Activated naive CD8-positive, alpha-beta T cell treated with anti-CD3 and anti-CD28 coated beads, Interleukin-2, amount 10 ng/mL, durations not matched to agents 7 days and 5 days (primary cell): ENCODE measurements at regions not wholly inside any gene's neighbourhood (a gene's known extent, or its start where the extent isn't known, plus 50 kb on each side); places are given as distances from the start of the nearest gene placed in this dataset.

ENCODE experiments used
- ATAC-seq: fragments of 150-1000 bp; cut with Tn5 transposase; one replicate; pipeline ENCODE4 v1.10.0; 2021; ENCODE audit warnings: low read depth, moderate library complexity
- POLR2A ChIA-PET: fragments of 350-600 bp; sonication (Branson Sonifier 250); formaldehyde crosslinking; loops from one replicate; lab custom pipeline; 2021; ENCODE audit warnings: antibody characterized with exemption; lab: Charles Lee
- DNase-seq: peaks from one replicate; pipeline ENCODE4 v3.0.0; 2021
- H3K27ac Mint-ChIP-seq: one replicate; pipeline ENCODE4 v1.8.0; 2022; ENCODE audit warnings: mild to moderate bottlenecking, mixed read lengths
- H3K27me3 Mint-ChIP-seq: one replicate; pipeline ENCODE4 v1.8.0; 2022; ENCODE audit warnings: mild to moderate bottlenecking, moderate library complexity, mixed read lengths
- H3K36me3 Mint-ChIP-seq: one replicate; pipeline ENCODE4 v1.8.0; 2021; ENCODE audit warnings: mild to moderate bottlenecking, mixed read lengths
- H3K4me1 Mint-ChIP-seq: one replicate; pipeline ENCODE4 v1.8.0; 2021; ENCODE audit warnings: mixed read lengths
- H3K4me3 Mint-ChIP-seq: one replicate; pipeline ENCODE4 v1.8.0; 2022; ENCODE audit warnings: mild to moderate bottlenecking, moderate library complexity, mixed read lengths
- H3K9me3 Mint-ChIP-seq: one replicate; pipeline ENCODE4 v1.8.0; 2021; ENCODE audit warnings: mixed read lengths

- H3K36me3 Mint-ChIP-seq, result no peaks in the 10 kb centered on the region
- H3K27ac Mint-ChIP-seq, result no peak overlapping the region
- H3K4me1 Mint-ChIP-seq, result no peaks in the 10 kb centered on the region
- POLR2A ChIA-PET, result no interaction called here
- no peaks in the 10 kb centered on the region for H3K27me3 Mint-ChIP-seq
- ATAC-seq (no peak), DNase-seq (no peak)
- H3K4me3 Mint-ChIP-seq, result no peak overlapping the region
- no peaks in the 10 kb centered on the region for H3K9me3 Mint-ChIP-seq
These were observed 945.5 kb upstream of the AGA start for GRCh38 chr4:178387756-178388155.

DNA sequence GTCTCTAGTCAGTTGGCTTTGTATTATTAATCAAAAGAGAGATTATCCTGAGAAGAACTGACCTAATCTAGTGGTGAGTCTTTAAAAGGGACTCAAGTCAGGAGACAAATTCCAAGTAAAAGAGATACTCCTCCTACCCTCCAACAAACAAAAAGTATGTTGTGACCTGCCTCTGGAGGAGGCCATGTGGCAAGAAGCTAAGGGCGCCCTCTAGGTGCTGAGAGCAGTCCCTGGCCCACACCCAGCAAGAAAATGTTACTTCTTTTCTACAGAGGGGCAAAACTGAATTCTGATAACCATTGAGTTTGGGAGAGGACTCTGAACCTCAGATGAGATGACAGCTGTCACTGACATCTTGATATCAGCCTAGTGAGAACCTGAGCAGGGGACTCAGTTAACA, 953.6 kb upstream of the AGA start:
- peaks cover 4% of the 10 kb centered on the region for H3K9me3 Mint-ChIP-seq
- H3K36me3 Mint-ChIP-seq, result no peaks in the 10 kb centered on the region
- ATAC-seq, result no peak
- no peaks in the 10 kb centered on the region for H3K4me1 Mint-ChIP-seq
- POLR2A ChIA-PET, result no interaction called here
- H3K27me3 Mint-ChIP-seq, result no peaks in the 10 kb centered on the region
- DNase-seq, result no peak
- H3K4me3 Mint-ChIP-seq, result no peak overlapping the region
- H3K27ac Mint-ChIP-seq, result no peak overlapping the region

DNA sequence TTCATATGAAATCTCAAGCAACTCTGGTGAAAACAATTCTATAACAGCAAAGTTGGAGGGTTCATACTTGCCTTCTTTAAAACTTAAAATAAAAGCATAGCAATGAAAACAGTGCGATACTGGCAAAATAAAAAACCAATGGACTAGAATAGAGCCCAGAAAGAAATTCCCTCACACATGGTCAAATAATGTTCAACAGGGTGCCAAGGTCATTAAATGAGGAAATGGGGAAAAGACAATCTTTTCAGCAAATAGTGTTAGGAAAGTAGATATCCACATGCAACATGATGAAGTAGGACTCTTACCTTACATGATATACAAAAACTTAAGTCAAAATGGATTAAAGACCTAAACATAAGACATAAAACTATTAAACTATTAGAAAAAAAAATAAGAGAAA, 970.2 kb upstream of the AGA start:
- Mint-ChIP-seq H3K27ac (no peak overlapping the region), H3K4me1 (no peaks in the 10 kb centered on the region), H3K4me3 (no peak overlapping the region), H3K9me3 (no peaks in the 10 kb centered on the region), H3K36me3 (no peaks in the 10 kb centered on the region), H3K27me3 (no peaks in the 10 kb centered on the region)
- POLR2A ChIA-PET, result no interaction called here
- DNase-seq (no peak), ATAC-seq (no peak)

DNA sequence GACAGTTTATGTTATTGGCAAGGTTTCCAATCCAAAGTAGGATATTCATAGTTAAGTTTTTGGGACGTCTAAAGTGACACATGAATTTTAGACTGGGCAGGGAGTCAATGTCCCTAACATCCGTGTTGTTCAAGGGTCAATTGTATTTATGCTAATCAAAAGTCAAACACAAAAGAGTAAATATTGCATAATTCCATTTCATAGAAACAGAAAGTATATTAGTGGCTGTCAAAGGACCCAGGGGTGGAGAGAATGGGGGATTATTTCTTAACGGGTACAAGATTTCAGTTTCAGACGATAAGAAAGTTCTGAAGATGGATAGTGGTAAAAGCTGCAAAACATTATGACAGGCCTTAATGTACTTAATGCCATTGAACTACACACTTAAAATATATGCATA, 971.8 kb upstream of the AGA start:
- Mint-ChIP-seq H3K4me3 (no peak overlapping the region), H3K27me3 (no peaks in the 10 kb centered on the region), H3K27ac (no peak overlapping the region), H3K36me3 (no peaks in the 10 kb centered on the region), H3K9me3 (no peaks in the 10 kb centered on the region), H3K4me1 (no peaks in the 10 kb centered on the region)
- DNase-seq (no peak), ATAC-seq (no peak)
- POLR2A ChIA-PET, result no interaction called here

- DNase-seq (no peak), ATAC-seq (no peak)
- Mint-ChIP-seq H3K4me1 (no peaks in the 10 kb centered on the region), H3K36me3 (no peaks in the 10 kb centered on the region), H3K9me3 (no peaks in the 10 kb centered on the region), H3K27me3 (no peaks in the 10 kb centered on the region), H3K27ac (no peak overlapping the region), H3K4me3 (no peak overlapping the region)
- POLR2A ChIA-PET, result no interaction called here
These were observed 972.7 kb upstream of the AGA start for GRCh38 chr4:178414881-178415446.

DNA sequence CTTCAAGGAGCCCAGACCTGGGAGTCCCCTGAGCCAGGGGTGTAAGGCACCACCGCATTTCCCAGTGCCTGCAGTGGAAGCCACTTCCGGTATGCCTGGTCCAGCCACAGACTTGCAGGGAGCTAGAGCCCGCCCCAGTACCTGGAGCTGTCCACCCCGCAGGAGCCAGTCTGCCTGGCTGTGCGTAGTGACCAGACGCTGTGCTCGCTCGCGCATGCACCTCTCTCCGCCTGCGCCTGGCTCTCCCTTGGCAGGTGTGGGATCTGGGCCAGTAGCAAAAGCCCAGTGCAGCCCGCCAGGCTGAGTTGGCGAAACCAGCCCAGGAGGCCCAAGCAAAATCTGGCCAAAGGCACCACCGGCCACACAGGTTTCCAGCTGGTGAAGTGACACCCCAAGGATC, 973.7 kb upstream of the AGA start:
- no peaks in the 10 kb centered on the region for H3K36me3 Mint-ChIP-seq
- DNase-seq, result no peak
- no peak for ATAC-seq
- POLR2A ChIA-PET, result no interaction called here
- no peak overlapping the region for H3K27ac Mint-ChIP-seq
- no peak overlapping the region for H3K4me3 Mint-ChIP-seq
- no peaks in the 10 kb centered on the region for H3K9me3 Mint-ChIP-seq
- no peaks in the 10 kb centered on the region for H3K4me1 Mint-ChIP-seq
- H3K27me3 Mint-ChIP-seq, result no peaks in the 10 kb centered on the region

- Mint-ChIP-seq H3K36me3 (no peaks in the 10 kb centered on the region), H3K27ac (no peak overlapping the region), H3K9me3 (no peaks in the 10 kb centered on the region), H3K4me1 (no peaks in the 10 kb centered on the region), H3K27me3 (no peaks in the 10 kb centered on the region), H3K4me3 (no peak overlapping the region)
- no peak for ATAC-seq
- POLR2A ChIA-PET, result no interaction called here
- no peak for DNase-seq
These were observed 981.1 kb upstream of the AGA start for GRCh38 chr4:178423366-178423765.

DNA sequence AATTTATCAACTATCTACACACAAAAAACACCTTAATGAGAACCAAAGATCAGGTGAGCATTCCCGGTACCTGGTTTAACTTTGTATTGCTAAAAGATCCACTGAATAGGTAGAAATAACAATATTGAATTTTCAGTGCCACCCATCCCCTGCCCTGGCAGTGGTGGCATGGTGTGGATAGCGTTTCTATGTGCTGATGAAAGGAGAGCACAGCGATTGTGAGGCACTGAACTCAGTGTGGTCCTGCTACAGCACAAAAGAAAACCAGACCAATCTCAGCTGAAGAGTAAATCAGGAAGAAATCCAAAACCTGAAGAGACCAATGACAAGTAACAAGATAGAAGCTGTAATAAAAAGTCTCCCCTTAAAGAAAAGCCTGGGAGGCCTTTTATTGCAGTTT, 984.6 kb upstream of the AGA start:
- Mint-ChIP-seq H3K36me3 (no peaks in the 10 kb centered on the region), H3K9me3 (no peaks in the 10 kb centered on the region), H3K4me1 (no peaks in the 10 kb centered on the region), H3K27me3 (no peaks in the 10 kb centered on the region), H3K4me3 (no peak overlapping the region), H3K27ac (no peak overlapping the region)
- DNase-seq (no peak), ATAC-seq (no peak)
- POLR2A ChIA-PET, result no interaction called here

- Mint-ChIP-seq H3K4me3 (no peak overlapping the region), H3K9me3 (no peaks in the 10 kb centered on the region), H3K27ac (no peak overlapping the region), H3K4me1 (no peaks in the 10 kb centered on the region), H3K27me3 (no peaks in the 10 kb centered on the region), H3K36me3 (no peaks in the 10 kb centered on the region)
- DNase-seq, result no peak
- POLR2A ChIA-PET, result no interaction called here
- no peak for ATAC-seq
These were observed 985.4 kb upstream of the AGA start for GRCh38 chr4:178427663-178428062.

GRCh38 chr4:178448372-178449035, 1006.3 kb upstream of the AGA start:
- DNase-seq (no peak), ATAC-seq (no peak)
- no peak overlapping the region for H3K4me3 Mint-ChIP-seq
- POLR2A ChIA-PET, result no interaction called here
- no peak overlapping the region for H3K27ac Mint-ChIP-seq
- H3K27me3 Mint-ChIP-seq, result no peaks in the 10 kb centered on the region
- no peaks in the 10 kb centered on the region for H3K4me1 Mint-ChIP-seq
- H3K9me3 Mint-ChIP-seq, result no peaks in the 10 kb centered on the region
- no peaks in the 10 kb centered on the region for H3K36me3 Mint-ChIP-seq

DNA sequence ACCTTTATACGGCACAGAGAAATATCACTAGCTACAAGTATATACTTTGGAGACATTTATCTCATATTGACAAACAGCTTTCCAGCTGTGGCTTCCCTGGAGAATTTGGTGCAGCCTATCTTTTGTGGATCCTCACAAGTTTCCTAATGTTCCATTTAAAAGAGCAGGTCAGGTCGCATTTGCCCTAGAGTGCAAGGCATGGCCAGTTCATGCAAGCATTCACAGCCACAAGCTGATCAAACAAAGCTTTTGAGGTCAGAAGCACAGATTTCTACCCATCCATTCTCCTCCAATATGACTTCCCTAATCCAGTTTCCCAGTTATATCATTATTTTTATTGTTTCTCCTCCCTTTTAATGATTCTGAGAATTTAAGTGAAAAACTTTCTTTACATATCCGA, 1008.4 kb upstream of the AGA start:
- Mint-ChIP-seq H3K27ac (no peak overlapping the region), H3K4me3 (no peak overlapping the region), H3K36me3 (no peaks in the 10 kb centered on the region), H3K4me1 (no peaks in the 10 kb centered on the region), H3K27me3 (no peaks in the 10 kb centered on the region), H3K9me3 (no peaks in the 10 kb centered on the region)
- ATAC-seq (no peak), DNase-seq (no peak)
- POLR2A ChIA-PET, result no interaction called here

DNA sequence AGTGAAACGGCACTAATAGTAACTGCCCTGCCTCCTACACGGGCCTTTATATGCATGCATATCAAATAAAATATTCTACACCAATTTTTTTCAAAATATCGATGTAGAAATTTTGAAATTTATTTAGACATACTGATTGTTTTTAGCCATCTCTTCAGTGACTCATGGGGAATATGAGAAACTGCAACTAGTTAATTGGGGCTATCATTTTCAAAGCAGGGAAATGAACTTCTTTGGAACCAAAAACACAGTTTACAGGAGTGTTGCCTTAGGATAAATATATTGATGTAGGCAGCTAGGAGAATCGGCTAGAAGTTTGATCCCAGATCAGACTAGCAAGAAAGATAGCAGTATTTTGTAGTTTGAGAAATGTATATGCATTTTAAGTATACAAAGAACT, 1010.8 kb upstream of the AGA start:
- Mint-ChIP-seq H3K9me3 (no peaks in the 10 kb centered on the region), H3K4me1 (no peaks in the 10 kb centered on the region), H3K4me3 (no peak overlapping the region), H3K36me3 (no peaks in the 10 kb centered on the region), H3K27ac (no peak overlapping the region), H3K27me3 (no peaks in the 10 kb centered on the region)
- DNase-seq (no peak), ATAC-seq (no peak)
- POLR2A ChIA-PET, result no interaction called here

DNA sequence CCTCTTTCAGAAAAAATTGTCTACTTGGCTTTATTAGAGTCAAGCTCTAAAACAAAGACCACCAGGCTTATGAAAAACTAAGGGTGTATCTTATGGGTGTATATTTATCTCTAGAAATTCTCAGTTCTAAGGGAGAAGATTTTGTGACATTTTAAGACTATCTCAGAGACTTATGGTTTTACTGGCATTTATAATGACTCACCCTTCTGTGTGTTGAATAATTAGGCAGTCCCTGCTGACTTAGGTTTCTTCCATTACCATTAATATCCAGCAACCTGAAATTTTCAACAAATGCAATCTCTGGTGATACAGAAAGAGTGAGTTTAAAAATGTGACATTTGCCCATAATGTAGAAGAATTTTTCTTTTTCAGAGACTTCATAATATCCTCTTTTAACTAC, 1015.0 kb upstream of the AGA start:
- POLR2A ChIA-PET, result no interaction called here
- no peak for ATAC-seq
- no peaks in the 10 kb centered on the region for H3K36me3 Mint-ChIP-seq
- H3K27me3 Mint-ChIP-seq, result no peaks in the 10 kb centered on the region
- H3K4me1 Mint-ChIP-seq, result no peaks in the 10 kb centered on the region
- DNase-seq, result no peak
- no peak overlapping the region for H3K27ac Mint-ChIP-seq
- H3K9me3 Mint-ChIP-seq, result peaks cover 1% of the 10 kb centered on the region
- H3K4me3 Mint-ChIP-seq, result no peak overlapping the region

GRCh38 chr4:178462710-178463109, 1020.5 kb upstream of the AGA start:
- Mint-ChIP-seq H3K9me3 (peaks cover 1% of the 10 kb centered on the region), H3K36me3 (no peaks in the 10 kb centered on the region), H3K27ac (no peak overlapping the region), H3K4me1 (no peaks in the 10 kb centered on the region), H3K27me3 (no peaks in the 10 kb centered on the region), H3K4me3 (no peak overlapping the region)
- POLR2A ChIA-PET, result no interaction called here
- DNase-seq, result no peak
- no peak for ATAC-seq

DNA sequence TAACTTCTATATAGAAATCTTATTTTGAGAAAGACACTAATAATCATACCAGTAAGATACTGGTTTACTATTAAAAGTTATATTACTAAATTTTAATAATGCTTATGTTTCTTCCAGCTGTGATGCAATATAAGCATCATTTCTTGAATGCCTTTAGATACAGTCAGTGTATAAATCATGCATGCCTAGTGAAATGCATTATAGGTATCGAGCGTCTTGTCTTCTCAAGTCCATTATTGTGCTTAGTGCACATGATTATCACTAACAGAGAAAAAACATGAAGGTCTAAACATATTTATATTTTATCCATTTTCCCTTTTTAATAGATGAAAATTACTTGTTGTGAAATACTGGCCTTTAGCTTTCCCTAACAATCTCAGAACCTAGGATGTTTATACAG, 1021.5 kb upstream of the AGA start:
- H3K4me1 Mint-ChIP-seq, result no peaks in the 10 kb centered on the region

More for the DNA sequence above, 1021.5 kb upstream of the AGA start:
- no peaks in the 10 kb centered on the region for H3K27me3 Mint-ChIP-seq
- H3K4me3 Mint-ChIP-seq, result no peak overlapping the region
- ATAC-seq, result no peak
- H3K9me3 Mint-ChIP-seq, result peaks cover 1% of the 10 kb centered on the region
- no peak overlapping the region for H3K27ac Mint-ChIP-seq
- POLR2A ChIA-PET, result no interaction called here
- DNase-seq, result no peak
- no peaks in the 10 kb centered on the region for H3K36me3 Mint-ChIP-seq
